GM12891 (cell line): ENCODE measurements at regions not wholly inside any gene's neighbourhood (a gene's known extent, or its start where the extent isn't known, plus 50 kb on each side); places are given as distances from the start of the nearest gene placed in this dataset.

ENCODE experiments used
- POLR2A ChIP-seq: IDR thresholded peaks from 2 replicates; pipeline ENCODE4 v1.6.1; 2011; ENCODE audit warnings: low read depth, low read length, control low read depth
- POU2F2 ChIP-seq: IDR thresholded peaks from 2 replicates; pipeline ENCODE4 v1.6.1; 2011; ENCODE audit warnings: low read depth, mild to moderate bottlenecking, control low read depth, low read length, moderate library complexity

- no peak for TF ChIP-seq POLR2A
- TF ChIP-seq POU2F2: no peak
These were observed 74.8 kb upstream of the WDR72 start for GRCh38 chr15:53834214-53834613.
